ENCODE measurements at regions not wholly inside any gene's neighbourhood (a gene's known extent, or its start where the extent isn't known, plus 50 kb on each side); places are given as distances from the start of the nearest gene placed in this dataset.

DNA sequence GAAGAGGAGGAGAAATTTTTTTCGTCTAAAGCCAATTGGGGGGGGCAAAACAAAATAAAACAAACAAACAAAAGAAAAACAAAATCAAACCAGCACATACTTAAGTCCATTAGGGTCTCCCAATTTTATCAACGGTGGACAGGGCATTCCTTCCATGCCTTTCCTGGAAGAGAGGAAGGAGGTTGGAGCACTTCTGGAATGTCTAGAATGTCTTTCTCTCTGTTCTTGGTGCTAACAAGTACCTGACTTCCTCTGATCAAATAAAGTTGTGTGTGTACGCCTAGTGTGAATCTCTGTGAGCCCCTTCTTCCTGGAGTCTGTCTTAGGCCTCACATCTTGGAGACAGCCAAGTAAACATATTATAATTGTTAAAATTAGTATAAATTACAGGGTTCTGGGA is 399.0 kb upstream of the LRRTM1 start:
- Mint-ChIP-seq H3K36me3 (ENCODE audit: low read depth) (no peaks in the 10 kb centered on the region), H3K9me3 (peaks cover 6% of the 10 kb centered on the region), H3K4me3 (no peak overlapping the region), H3K4me1 (no peaks in the 10 kb centered on the region), H3K27ac (no peak overlapping the region), H3K27me3 (no peaks in the 10 kb centered on the region)
- no peak for DNase-seq
- intact Hi-C loops (cut with micrococcal nuclease): no loop called here

GRCh38 chr2:80700961-80701360 is 396.4 kb upstream of the LRRTM1 start:
- DNase-seq: no peak
- Mint-ChIP-seq H3K9me3 (peaks cover 8% of the 10 kb centered on the region), H3K4me3 (no peak overlapping the region), H3K4me1 (no peaks in the 10 kb centered on the region), H3K27me3 (no peaks in the 10 kb centered on the region), H3K36me3 (ENCODE audit: low read depth) (no peaks in the 10 kb centered on the region), H3K27ac (no peak overlapping the region)
- intact Hi-C loops (cut with micrococcal nuclease): no loop called here

Data from activated CD4-positive, alpha-beta T cell treated with anti-CD3 and anti-CD28 coated beads, Interleukin-2, amount 10 ng/mL, durations not matched to agents 24 days and 14 days (primary cell).